Cardiac fibroblast (primary cell): ENCODE measurements at regions not wholly inside any gene's neighbourhood (a gene's known extent, or its start where the extent isn't known, plus 50 kb on each side); places are given as distances from the start of the nearest gene placed in this dataset.
A peak's percentile ranks its signal among the peaks of the same experiment; 100 is the strongest.

Source experiments
- DNase-seq, 2 donors: peaks; one replicate each; pipeline versions ENCODE4 v3.0.0 to v3.0.0-alpha.2; 2010; ENCODE audit warnings: low read depth in 2 of 2
- H3K4me3 ChIP-seq, 2 donors: replicated peaks in 1 of 2; 1 replicate in 1 of 2; 2 replicates in 1 of 2; pipeline ENCODE4 v1.5.1; 2011; ENCODE audit warnings: low read depth in 2 of 2, low read length in 2 of 2, mild to moderate bottlenecking in 2 of 2, moderate library complexity in 1 of 2
- TF ChIP-seq, protein P1 (sequence below): IDR thresholded peaks from one replicate; pipeline ENCODE4 v1.5.1; 2011; ENCODE audit warnings: low read depth, mild to moderate bottlenecking, low read length, inconsistent platforms

DNA sequence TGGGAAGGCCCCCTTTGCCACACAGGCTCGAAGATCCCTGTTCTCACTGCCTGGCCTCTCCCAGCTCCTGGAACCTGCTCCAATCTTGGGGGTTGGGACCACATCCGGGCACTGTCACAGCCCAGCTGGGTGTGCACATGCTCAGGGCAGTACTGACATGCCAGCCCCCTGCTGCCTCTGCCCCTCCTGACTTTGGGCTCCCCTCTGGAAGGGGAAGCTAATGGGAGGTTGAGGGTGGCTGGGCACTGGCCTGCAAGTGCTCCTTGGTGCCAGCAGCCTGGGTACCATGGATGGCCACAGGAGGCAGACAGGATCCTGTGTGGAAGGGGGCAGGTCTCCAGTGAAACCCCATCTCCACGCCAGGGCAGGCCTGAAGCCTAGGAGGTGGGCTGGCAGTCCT, 126.1 kb upstream of the NOL4 start:
- no peak for DNase-seq
- no peak overlapping the region for H3K4me3 ChIP-seq
- TF ChIP-seq, protein P1, sequence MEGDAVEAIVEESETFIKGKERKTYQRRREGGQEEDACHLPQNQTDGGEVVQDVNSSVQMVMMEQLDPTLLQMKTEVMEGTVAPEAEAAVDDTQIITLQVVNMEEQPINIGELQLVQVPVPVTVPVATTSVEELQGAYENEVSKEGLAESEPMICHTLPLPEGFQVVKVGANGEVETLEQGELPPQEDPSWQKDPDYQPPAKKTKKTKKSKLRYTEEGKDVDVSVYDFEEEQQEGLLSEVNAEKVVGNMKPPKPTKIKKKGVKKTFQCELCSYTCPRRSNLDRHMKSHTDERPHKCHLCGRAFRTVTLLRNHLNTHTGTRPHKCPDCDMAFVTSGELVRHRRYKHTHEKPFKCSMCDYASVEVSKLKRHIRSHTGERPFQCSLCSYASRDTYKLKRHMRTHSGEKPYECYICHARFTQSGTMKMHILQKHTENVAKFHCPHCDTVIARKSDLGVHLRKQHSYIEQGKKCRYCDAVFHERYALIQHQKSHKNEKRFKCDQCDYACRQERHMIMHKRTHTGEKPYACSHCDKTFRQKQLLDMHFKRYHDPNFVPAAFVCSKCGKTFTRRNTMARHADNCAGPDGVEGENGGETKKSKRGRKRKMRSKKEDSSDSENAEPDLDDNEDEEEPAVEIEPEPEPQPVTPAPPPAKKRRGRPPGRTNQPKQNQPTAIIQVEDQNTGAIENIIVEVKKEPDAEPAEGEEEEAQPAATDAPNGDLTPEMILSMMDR, result no peak

DNA sequence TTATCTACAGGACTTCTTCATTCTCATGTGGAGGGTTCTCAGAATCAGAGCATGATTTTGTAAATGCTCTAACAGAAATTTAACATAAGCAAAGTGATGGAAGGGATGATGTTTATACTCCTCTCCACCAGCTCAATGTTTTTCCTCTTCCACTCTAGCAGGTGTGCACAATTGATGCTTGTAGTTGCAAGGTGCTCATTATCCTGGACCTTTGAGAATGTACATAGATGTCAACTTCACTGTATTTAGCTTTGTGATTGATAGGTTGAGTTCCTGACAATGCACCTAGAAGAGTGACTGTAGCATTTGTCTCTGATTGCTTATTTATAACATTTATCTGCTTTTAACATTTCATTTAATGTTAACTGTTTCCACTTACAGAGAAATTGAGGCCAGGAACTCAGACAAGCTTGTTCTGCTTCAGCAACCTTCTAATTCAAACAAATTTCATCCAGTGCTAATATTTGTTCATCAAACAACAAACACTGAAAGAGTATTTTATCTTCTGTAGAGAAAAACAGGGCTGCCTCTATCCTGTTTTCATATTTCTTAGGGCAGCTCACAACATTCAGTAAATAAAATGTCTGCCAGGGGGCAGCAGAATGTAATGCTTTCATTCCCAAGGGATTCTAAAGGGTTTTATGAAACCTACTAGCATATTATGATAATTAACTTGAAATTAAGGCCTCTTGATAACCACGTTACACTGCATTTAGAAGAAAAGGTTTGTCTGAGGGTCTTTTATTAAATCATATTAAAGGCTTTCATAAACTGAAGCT, 127.9 kb upstream of the NOL4 start:
- no peak overlapping the region for H3K4me3 ChIP-seq
- DNase-seq, result peak; percentile 0 to 18
- TF ChIP-seq, protein P1, result peak; percentile 2

- TF ChIP-seq, protein P1, result no peak
- DNase-seq, result no peak
- no peak overlapping the region for H3K4me3 ChIP-seq
Measured at GRCh38 chr18:34354351-34354750, 129.6 kb upstream of the NOL4 start.

- DNase-seq, result no peak
- no peak overlapping the region for H3K4me3 ChIP-seq
- TF ChIP-seq, protein P1, result no peak
Measured at GRCh38 chr18:34357944-34358580, 133.3 kb upstream of the NOL4 start.

DNA sequence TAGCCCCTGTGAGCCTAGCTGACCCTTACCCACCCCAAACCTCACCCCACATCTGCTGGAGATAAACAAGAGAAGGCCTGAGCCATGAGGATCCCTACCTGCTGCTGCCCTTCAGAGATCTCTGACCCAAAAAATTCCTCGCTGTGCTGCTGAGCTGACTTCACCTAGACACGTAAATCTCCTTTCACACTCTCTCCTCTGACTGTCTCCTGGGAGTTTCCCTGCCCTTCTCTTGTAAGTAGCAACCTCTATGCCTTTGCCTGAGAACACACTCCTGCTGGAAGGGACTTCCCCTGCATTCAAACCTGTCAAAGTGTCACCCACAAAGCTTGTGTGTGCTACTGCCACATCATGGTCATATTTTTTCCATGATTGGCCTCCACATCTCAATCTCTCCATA, 134.2 kb upstream of the NOL4 start:
- H3K4me3 ChIP-seq, result no peak overlapping the region
- DNase-seq, result no peak
- TF ChIP-seq, protein P1, result no peak

GRCh38 chr18:34364699-34365098, 140.0 kb upstream of the NOL4 start:
- DNase-seq, result no peak
- no peak overlapping the region for H3K4me3 ChIP-seq
- TF ChIP-seq, protein P1, result no peak
